Endothelial cell of umbilical vein (primary cell): ENCODE measurements at regions not wholly inside any gene's neighbourhood (a gene's known extent, or its start where the extent isn't known, plus 50 kb on each side); places are given as distances from the start of the nearest gene placed in this dataset.

Experiments
- BruUV-seq: library from RNA; stranded (reverse); fragments of 400-500 nt; replicated peaks from 2 replicates; lab custom pipeline; 2021; lab: Mats Ljungman, UMichigan
- CTCF ChIA-PET: fragments of 300-600, 350-600 bp; sonication (Branson Sonifier 250); formaldehyde crosslinking; loops from one replicate; lab custom pipeline; 2021; ENCODE audit warnings: antibody characterized with exemption, inconsistent platforms; lab: Charles Lee
- POLR2A ChIA-PET: fragments of 300-600, 350-600 bp; sonication (Branson Sonifier 250); formaldehyde crosslinking; loops from one replicate; lab custom pipeline; 2021; ENCODE audit warnings: antibody characterized with exemption, inconsistent platforms; lab: Charles Lee
- DNase-seq: peaks from one replicate; pipeline ENCODE4 v3.0.0-alpha.2; 2011; ENCODE audit warnings: low read depth, low spot score
- FAIRE-seq: peaks from 2 replicates; lab custom pipeline; 2011; peaks lifted over from hg19 to GRCh38; lab: Jason Lieb, UNC
- H2AFZ ChIP-seq: 2 replicates; pipeline ENCODE4 v1.6.0; 2012; ENCODE audit warnings: low read depth, low read length, control low read depth, inconsistent platforms
- H3K27ac ChIP-seq: 2 replicates; pipeline ENCODE4 v1.5.1; 2011; ENCODE audit warnings: low read depth, mild to moderate bottlenecking, control low read depth, low read length, moderate library complexity; ENCODE audit not compliant: insufficient read depth
- H3K27me3 ChIP-seq, 2 experiments: 2 replicates each; pipeline versions ENCODE4 v1.6.0 to v1.6.1; 2011; ENCODE audit warnings: low read length in 2 of 2, mixed read lengths in 1 of 2; ENCODE audit not compliant: control insufficient read depth in 2 of 2, insufficient read depth in 2 of 2
- H3K36me3 ChIP-seq, 2 experiments: 2 replicates in 1 of 2; 3 replicates in 1 of 2; pipeline ENCODE4 v1.5.1; 2011; ENCODE audit warnings: low read length in 2 of 2, mild to moderate bottlenecking in 1 of 2, moderate library complexity in 1 of 2; ENCODE audit not compliant: control insufficient read depth in 2 of 2, insufficient read depth in 2 of 2; ENCODE audit errors: extremely low read depth in 1 of 2
- H3K4me1 ChIP-seq: 3 replicates; pipeline ENCODE4 v1.5.1; 2011; ENCODE audit warnings: mild to moderate bottlenecking, low read length; ENCODE audit not compliant: control insufficient read depth, insufficient read depth; ENCODE audit errors: extremely low read depth
- H3K4me2 ChIP-seq: 2 replicates; pipeline ENCODE4 v1.6.1; 2011; ENCODE audit warnings: low read length, control low read depth, mixed read lengths; ENCODE audit not compliant: insufficient read depth
- H3K4me3 ChIP-seq, 3 experiments: fragments of 200-600 bp in 1 of 3; sonication (generic), shearing (Covaris generic) in 1 of 3; replicated peaks in 1 of 3; 2 replicates each; pipeline ENCODE4 v1.5.1; 2011 to 2016; ENCODE audit warnings: control low read depth in 3 of 3, low read length in 3 of 3, mild to moderate bottlenecking in 2 of 3, inconsistent platforms in 1 of 3, low read depth in 1 of 3, moderate library complexity in 1 of 3; ENCODE audit not compliant: insufficient read depth in 1 of 3
- H3K79me2 ChIP-seq: 2 replicates; pipeline ENCODE4 v1.6.0; 2012; ENCODE audit warnings: low read length, inconsistent platforms; ENCODE audit not compliant: control insufficient read depth, insufficient read depth
- H3K9ac ChIP-seq: replicated peaks from 2 replicates; pipeline ENCODE3; 2011; ENCODE audit warnings: low read length, control low read depth; ENCODE audit not compliant: insufficient read depth; ENCODE audit errors: extremely low read depth
- H3K9me1 ChIP-seq: replicated peaks from 3 replicates; pipeline ENCODE4 v1.6.0; 2011; ENCODE audit warnings: mild to moderate bottlenecking, low read length; ENCODE audit not compliant: control insufficient read depth, insufficient read depth; ENCODE audit errors: extremely low read depth
- H3K9me3 ChIP-seq: replicated peaks from 2 replicates; pipeline ENCODE4 v1.5.1; 2012; ENCODE audit warnings: low read length, inconsistent platforms; ENCODE audit not compliant: control insufficient read depth, insufficient read depth
- H4K20me1 ChIP-seq: replicated peaks from 2 replicates; pipeline ENCODE3; 2011; ENCODE audit warnings: mild to moderate bottlenecking, low read length; ENCODE audit not compliant: control insufficient read depth, insufficient read depth; ENCODE audit errors: extremely low read depth
- EZH2 ChIP-seq: IDR thresholded peaks from 2 replicates; pipeline ENCODE4 v1.6.1; 2012; ENCODE audit warnings: borderline replicate concordance, low read depth, mild to moderate bottlenecking, moderate library complexity, low read length, inconsistent platforms; ENCODE audit not compliant: severe bottlenecking
- FOS ChIP-seq: IDR thresholded peaks from 2 replicates; pipeline ENCODE4 v1.6.1; 2011; ENCODE audit warnings: mild to moderate bottlenecking, low read length, moderate library complexity, borderline replicate concordance; ENCODE audit not compliant: insufficient read depth
- GATA2 ChIP-seq: IDR thresholded peaks from 2 replicates; pipeline ENCODE4 v1.7.0; 2011; ENCODE audit warnings: low read depth, mild to moderate bottlenecking, moderate library complexity, mixed read lengths, low read length; ENCODE audit not compliant: insufficient read length, insufficient read depth
- JUN ChIP-seq: IDR thresholded peaks from 2 replicates; pipeline ENCODE4 v1.6.1; 2011; ENCODE audit warnings: borderline replicate concordance, low read depth; ENCODE audit not compliant: insufficient read length, insufficient read depth
- MYC ChIP-seq: IDR thresholded peaks from one replicate; pipeline ENCODE4 v1.6.1; 2011; ENCODE audit warnings: mild to moderate bottlenecking, low read depth, low read length
- POLR2A ChIP-seq: IDR thresholded peaks from 2 replicates; pipeline ENCODE4 v1.6.1; 2012; ENCODE audit warnings: low read depth, mild to moderate bottlenecking, control low read depth, low read length
- POLR2AphosphoS5 ChIP-seq: IDR thresholded peaks from 2 replicates; pipeline ENCODE4 v1.6.1; 2012; ENCODE audit warnings: low read depth, mild to moderate bottlenecking, control low read depth, low read length, moderate library complexity; ENCODE audit not compliant: insufficient read depth
- dilution Hi-C: fragments of 300-500 bp; cut with MboI; formaldehyde crosslinking; loops from one replicate; pipeline ENCODE4 v1.15.0; 2019; ENCODE audit warnings: low sequenced_read_pairs; ENCODE audit not compliant: extremely low pct_ligation_motif_present
- intact Hi-C: fragments of 100-400 bp; cut with micrococcal nuclease; formaldehyde crosslinking; loops from one replicate; pipeline ENCODE4 v1.10.0; 2022
- TF ChIP-seq, protein P1 (sequence below), 2 donors: IDR thresholded peaks; 1 replicate in 1 of 2; 2 replicates in 1 of 2; pipeline ENCODE4 v1.5.1; 2011; ENCODE audit warnings: low read length in 2 of 2, mild to moderate bottlenecking in 2 of 2, moderate library complexity in 2 of 2, control low read depth in 1 of 2, inconsistent platforms in 1 of 2, low read depth in 1 of 2; ENCODE audit not compliant: insufficient read depth in 1 of 2; ENCODE audit errors: extremely low read depth in 1 of 2
- TF ChIP-seq, protein P2 (sequence below): IDR thresholded peaks from 2 replicates; pipeline ENCODE4 v1.6.1; 2011; ENCODE audit not compliant: insufficient read depth, insufficient read length

DNA sequence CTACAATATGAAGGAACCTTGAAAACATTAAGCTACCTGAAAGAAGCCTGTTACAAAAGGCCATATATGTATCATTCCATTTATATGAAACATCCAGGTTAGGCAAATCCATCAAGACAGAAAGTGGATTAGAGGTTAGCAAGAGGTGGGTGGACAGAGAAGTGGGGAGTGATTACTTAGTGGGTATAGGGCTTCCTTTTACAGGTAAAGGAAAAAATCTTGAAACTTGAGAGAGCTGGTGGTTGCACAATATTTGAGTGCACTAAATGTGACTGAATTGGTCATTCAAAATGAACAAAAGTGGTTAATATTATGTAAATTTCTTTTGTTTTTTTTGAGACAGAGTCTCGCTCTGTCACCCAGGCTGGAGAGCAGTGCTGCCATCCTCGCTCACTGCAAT lies 119.4 kb upstream of the KIF5B start:
- Histone ChIP-seq H3K9me1 (no peaks in the 10 kb centered on the region), H3K9ac (no peak overlapping the region), H3K36me3 (no peaks in the 10 kb centered on the region), H2AFZ (no peak overlapping the region), H3K9me3 (no peaks in the 10 kb centered on the region), H3K79me2 (no peaks in the 10 kb centered on the region), H3K4me2 (no peak overlapping the region), H3K4me3 (no peak overlapping the region), H3K27ac (no peak overlapping the region), H3K27me3 (no peaks in the 10 kb centered on the region), H3K4me1 (no peaks in the 10 kb centered on the region), H4K20me1 (no peaks in the 10 kb centered on the region)
- intact Hi-C loops (no loop called here), dilution Hi-C loops (no loop called here)
- TF ChIP-seq POLR2AphosphoS5 (no peak), JUN (no peak), MYC (no peak), EZH2 (no peak), GATA2 (no peak)
- CTCF ChIA-PET = interaction anchor here (1.2 to 1.3 kb wide), 2 partner anchors 9 to 31 kb away, joined by 3 read pairs; no protein-coding TSS in a partner anchor
- BruUV-seq = no TSS peak
- FAIRE-seq (no peak), DNase-seq (no peak)
- POLR2A ChIA-PET = no interaction called here

DNA sequence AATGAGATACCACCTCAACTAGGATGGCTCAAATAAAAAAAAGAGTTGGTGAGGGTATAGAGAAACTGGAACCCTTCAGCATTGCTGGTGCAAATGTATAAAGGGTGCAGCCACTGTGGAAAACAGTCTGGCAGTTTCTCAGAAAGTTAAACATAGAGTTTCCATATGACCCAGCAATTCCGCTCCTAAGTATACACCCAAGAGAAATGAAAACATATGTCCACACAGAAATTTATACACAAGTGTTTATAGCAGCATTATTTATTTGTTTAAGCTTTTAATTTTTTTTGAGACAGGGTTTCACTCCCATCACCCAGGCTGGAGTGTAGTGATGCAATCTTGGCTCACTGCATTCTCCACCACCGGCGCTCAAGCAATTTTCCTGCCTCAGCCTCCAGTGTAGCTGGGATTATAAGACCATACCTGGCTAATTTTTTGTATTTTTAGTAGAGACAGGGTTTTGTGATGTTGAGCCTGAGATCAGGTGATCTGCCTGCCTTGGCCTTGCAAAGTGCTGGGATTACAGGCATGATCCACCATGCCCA lies 118.2 kb upstream of the KIF5B start:
- TF ChIP-seq FOS = no peak
- TF ChIP-seq, protein P1, sequence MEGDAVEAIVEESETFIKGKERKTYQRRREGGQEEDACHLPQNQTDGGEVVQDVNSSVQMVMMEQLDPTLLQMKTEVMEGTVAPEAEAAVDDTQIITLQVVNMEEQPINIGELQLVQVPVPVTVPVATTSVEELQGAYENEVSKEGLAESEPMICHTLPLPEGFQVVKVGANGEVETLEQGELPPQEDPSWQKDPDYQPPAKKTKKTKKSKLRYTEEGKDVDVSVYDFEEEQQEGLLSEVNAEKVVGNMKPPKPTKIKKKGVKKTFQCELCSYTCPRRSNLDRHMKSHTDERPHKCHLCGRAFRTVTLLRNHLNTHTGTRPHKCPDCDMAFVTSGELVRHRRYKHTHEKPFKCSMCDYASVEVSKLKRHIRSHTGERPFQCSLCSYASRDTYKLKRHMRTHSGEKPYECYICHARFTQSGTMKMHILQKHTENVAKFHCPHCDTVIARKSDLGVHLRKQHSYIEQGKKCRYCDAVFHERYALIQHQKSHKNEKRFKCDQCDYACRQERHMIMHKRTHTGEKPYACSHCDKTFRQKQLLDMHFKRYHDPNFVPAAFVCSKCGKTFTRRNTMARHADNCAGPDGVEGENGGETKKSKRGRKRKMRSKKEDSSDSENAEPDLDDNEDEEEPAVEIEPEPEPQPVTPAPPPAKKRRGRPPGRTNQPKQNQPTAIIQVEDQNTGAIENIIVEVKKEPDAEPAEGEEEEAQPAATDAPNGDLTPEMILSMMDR (IDR thresholded peaks at IDR 0.05; ENCODE audit: extremely low read depth in 1 of 2, insufficient read depth in 1 of 2, low read depth in 1 of 2, low read length in 2 of 2) = no peak
- TF ChIP-seq MYC = no peak
- no peak for TF ChIP-seq GATA2
- TF ChIP-seq, protein P2, sequence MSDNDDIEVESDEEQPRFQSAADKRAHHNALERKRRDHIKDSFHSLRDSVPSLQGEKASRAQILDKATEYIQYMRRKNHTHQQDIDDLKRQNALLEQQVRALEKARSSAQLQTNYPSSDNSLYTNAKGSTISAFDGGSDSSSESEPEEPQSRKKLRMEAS = no peak
- no peak for TF ChIP-seq EZH2
- no peak for TF ChIP-seq POLR2AphosphoS5
- TF ChIP-seq JUN = no peak
- TF ChIP-seq POLR2A = no peak
- Histone ChIP-seq H3K27me3 (no peaks in the 10 kb centered on the region), H3K36me3 (no peaks in the 10 kb centered on the region), H3K9ac (no peak overlapping the region), H3K9me3 (no peaks in the 10 kb centered on the region), H4K20me1 (no peaks in the 10 kb centered on the region), H3K4me1 (peaks cover 5% of the 10 kb centered on the region), H3K4me3 (no peak overlapping the region), H2AFZ (no peak overlapping the region), H3K9me1 (no peaks in the 10 kb centered on the region), H3K27ac (no peak overlapping the region), H3K79me2 (no peaks in the 10 kb centered on the region), H3K4me2 (no peak overlapping the region)
- ChIA-PET CTCF (no interaction called here), POLR2A (no interaction called here)
- no TSS peak for BruUV-seq
- intact Hi-C loops = no loop called here
- dilution Hi-C loops = no loop called here
- DNase-seq = no peak
- FAIRE-seq = no peak
